ENCODE measurements at regions not wholly inside any gene's neighbourhood (a gene's known extent, or its start where the extent isn't known, plus 50 kb on each side); places are given as distances from the start of the nearest gene placed in this dataset.

DNA sequence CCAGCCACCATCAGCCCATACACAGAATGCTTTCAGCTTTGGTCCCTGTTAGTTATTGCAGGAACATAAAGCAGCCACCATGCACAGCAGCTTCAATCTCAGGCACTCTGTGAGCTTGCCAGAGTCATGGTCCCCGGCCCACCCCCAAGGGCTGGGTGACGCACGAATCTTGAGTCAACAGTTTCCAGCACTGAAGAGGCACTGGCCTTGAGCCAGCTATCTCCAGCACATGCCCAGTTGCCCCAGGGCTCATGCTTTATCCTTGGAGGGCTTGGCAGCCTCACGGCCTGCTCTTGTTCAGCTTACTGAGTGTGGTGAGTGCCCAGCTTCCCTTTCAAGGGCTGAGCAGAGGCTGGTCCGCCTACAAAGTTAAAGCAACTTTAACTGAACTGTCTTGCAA is 200.7 kb upstream of the RAB4A start:
- TF ChIP-seq, protein P1, sequence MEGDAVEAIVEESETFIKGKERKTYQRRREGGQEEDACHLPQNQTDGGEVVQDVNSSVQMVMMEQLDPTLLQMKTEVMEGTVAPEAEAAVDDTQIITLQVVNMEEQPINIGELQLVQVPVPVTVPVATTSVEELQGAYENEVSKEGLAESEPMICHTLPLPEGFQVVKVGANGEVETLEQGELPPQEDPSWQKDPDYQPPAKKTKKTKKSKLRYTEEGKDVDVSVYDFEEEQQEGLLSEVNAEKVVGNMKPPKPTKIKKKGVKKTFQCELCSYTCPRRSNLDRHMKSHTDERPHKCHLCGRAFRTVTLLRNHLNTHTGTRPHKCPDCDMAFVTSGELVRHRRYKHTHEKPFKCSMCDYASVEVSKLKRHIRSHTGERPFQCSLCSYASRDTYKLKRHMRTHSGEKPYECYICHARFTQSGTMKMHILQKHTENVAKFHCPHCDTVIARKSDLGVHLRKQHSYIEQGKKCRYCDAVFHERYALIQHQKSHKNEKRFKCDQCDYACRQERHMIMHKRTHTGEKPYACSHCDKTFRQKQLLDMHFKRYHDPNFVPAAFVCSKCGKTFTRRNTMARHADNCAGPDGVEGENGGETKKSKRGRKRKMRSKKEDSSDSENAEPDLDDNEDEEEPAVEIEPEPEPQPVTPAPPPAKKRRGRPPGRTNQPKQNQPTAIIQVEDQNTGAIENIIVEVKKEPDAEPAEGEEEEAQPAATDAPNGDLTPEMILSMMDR (IDR thresholded peaks at IDR 0.05), result no peak
- no peak for TF ChIP-seq POLR2A (IDR thresholded peaks at IDR 0.05)
